SK-N-SH (cell line): ENCODE measurements at regions not wholly inside any gene's neighbourhood (a gene's known extent, or its start where the extent isn't known, plus 50 kb on each side); places are given as distances from the start of the nearest gene placed in this dataset.

Experiments used
- CTCF ChIA-PET: fragments of 300-600, 350-600 bp; formaldehyde crosslinking; extraction: SDS; loops from one replicate; lab custom pipeline; 2021; lab: Yijun Ruan, JAX
- POLR2A ChIA-PET: fragments of 350-600 bp; sonication (Branson Sonifier 250); formaldehyde crosslinking; extraction: SDS; loops from one replicate; lab custom pipeline; 2020; ENCODE audit warnings: antibody characterized with exemption, inconsistent platforms; lab: Yijun Ruan, JAX
- DNase-seq: peaks from one replicate; pipeline ENCODE4 v3.0.0; 2012
- H2AFZ ChIP-seq: fragments of 200-600 bp; sonication (generic); 2 replicates; pipeline ENCODE4 v1.8.1; 2016; ENCODE audit warnings: antibody characterized with exemption, mild to moderate bottlenecking, low read depth
- H3F3A ChIP-seq: fragments of 200-600 bp; sonication (generic); replicated peaks from 2 replicates; pipeline ENCODE3; 2016; ENCODE audit warnings: antibody characterized with exemption, mild to moderate bottlenecking; ENCODE audit not compliant: insufficient read depth
- H3K27ac ChIP-seq, 2 experiments: fragments of 200-500 bp in 1 of 2; fragments of 200-600 bp in 1 of 2; sonication (Bioruptor generic) in 1 of 2; sonication (generic), shearing (Covaris generic) in 1 of 2; 2 replicates each; pipeline versions ENCODE4 v1.5.1 to v1.6.1; 2014 to 2016; ENCODE audit warnings: low read depth in 2 of 2, inconsistent platforms in 1 of 2, low read length in 1 of 2, mild to moderate bottlenecking in 1 of 2, mixed read lengths in 1 of 2
- H3K27me3 ChIP-seq: fragments of 200-600 bp; sonication (generic), shearing (Covaris generic); 2 replicates; pipeline ENCODE4 v1.6.1; 2016; ENCODE audit warnings: mixed run types; ENCODE audit not compliant: insufficient read depth
- H3K36me3 ChIP-seq, 2 experiments: fragments of 200-500 bp in 1 of 2; fragments of 200-600 bp in 1 of 2; sonication (Bioruptor generic) in 1 of 2; sonication (generic) in 1 of 2; replicated peaks in 1 of 2; 2 replicates each; pipeline versions ENCODE3 to v1.5.1; 2014 to 2016; ENCODE audit warnings: low read length in 1 of 2, mild to moderate bottlenecking in 1 of 2; ENCODE audit not compliant: insufficient read depth in 2 of 2, control insufficient read depth in 1 of 2
- H3K4me1 ChIP-seq, 2 experiments: fragments of 200-500 bp in 1 of 2; fragments of 200-600 bp in 1 of 2; sonication (Bioruptor generic) in 1 of 2; sonication (generic), shearing (Covaris generic) in 1 of 2; 2 replicates each; pipeline versions ENCODE4 v1.5.1 to v1.6.1; 2014 to 2016; ENCODE audit warnings: low read depth in 1 of 2, low read length in 1 of 2, mixed run types in 1 of 2; ENCODE audit not compliant: insufficient read depth in 2 of 2, control insufficient read depth in 1 of 2
- H3K4me2 ChIP-seq: fragments of 200-600 bp; sonication (generic), shearing (Covaris generic); 2 replicates; pipeline ENCODE4 v1.6.1; 2017; ENCODE audit warnings: mixed run types
- H3K4me3 ChIP-seq, 2 experiments: fragments of 200-500 bp in 1 of 2; fragments of 200-600 bp in 1 of 2; sonication (Bioruptor generic) in 1 of 2; sonication (generic), shearing (Covaris generic) in 1 of 2; 2 replicates each; pipeline versions ENCODE4 v1.5.1 to v1.8.1; 2014 to 2016; ENCODE audit warnings: low read depth in 2 of 2, inconsistent platforms in 1 of 2, low read length in 1 of 2, mild to moderate bottlenecking in 1 of 2, mixed read lengths in 1 of 2, moderate library complexity in 1 of 2
- H3K79me2 ChIP-seq: fragments of 200-600 bp; sonication (generic); 2 replicates; pipeline ENCODE4 v1.8.1; 2017; ENCODE audit warnings: mild to moderate bottlenecking; ENCODE audit not compliant: insufficient read depth
- H3K9ac ChIP-seq: fragments of 200-600 bp; sonication (generic); 2 replicates; pipeline ENCODE4 v1.6.1; 2017; ENCODE audit warnings: mixed run types
- H3K9me2 ChIP-seq: fragments of 200-600 bp; sonication (generic); 2 replicates; pipeline ENCODE4 v1.6.1; 2017; ENCODE audit warnings: mixed run types
- H3K9me3 ChIP-seq: fragments of 200-600 bp; sonication (generic); 2 replicates; pipeline ENCODE4 v1.6.1; 2017; ENCODE audit warnings: mixed run types, mild to moderate bottlenecking, moderate library complexity
- H4K20me1 ChIP-seq: fragments of 200-600 bp; sonication (generic); 2 replicates; pipeline ENCODE4 v1.6.1; 2017; ENCODE audit warnings: mild to moderate bottlenecking, mixed run types; ENCODE audit not compliant: insufficient read depth
- CHD2 ChIP-seq: fragments of 150-350 bp; IDR thresholded peaks from 2 replicates; pipeline ENCODE4 v1.6.1; 2018; ENCODE audit warnings: low read length; ENCODE audit not compliant: partially characterized antibody
- FOXJ3 ChIP-seq: sonication (generic); formaldehyde crosslinking; IDR thresholded peaks from 2 replicates; pipeline ENCODE4 v1.5.1; 2020; ENCODE audit warnings: mild to moderate bottlenecking, missing genetic modification reagents
- IRF3 ChIP-seq: fragments of 150-350 bp; IDR thresholded peaks from 2 replicates; pipeline ENCODE4 v1.6.1; 2016; ENCODE audit warnings: mild to moderate bottlenecking, low read depth, low read length
- MAX ChIP-seq: IDR thresholded peaks from 2 replicates; pipeline ENCODE4 v1.4.0; 2012; ENCODE audit warnings: low read depth
- PBX3 ChIP-seq: IDR thresholded peaks from 2 replicates; pipeline ENCODE4; 2012
- POLR2AphosphoS5 ChIP-seq: IDR thresholded peaks from 2 replicates; pipeline ENCODE4 v1.6.1; 2012; ENCODE audit warnings: low read depth, low read length
- RAD21 ChIP-seq: IDR thresholded peaks from 2 replicates; pipeline ENCODE4 v1.6.1; 2012; ENCODE audit warnings: mild to moderate bottlenecking, low read length
- RCOR1 ChIP-seq: fragments of 150-350 bp; IDR thresholded peaks from 2 replicates; pipeline ENCODE4 v1.6.1; 2017; ENCODE audit warnings: antibody characterized with exemption, low read length
- SIN3A ChIP-seq: IDR thresholded peaks from 2 replicates; pipeline ENCODE4 v1.6.1; 2012; ENCODE audit warnings: low read depth, mild to moderate bottlenecking, low read length, moderate library complexity, borderline replicate concordance
- ZBTB33 ChIP-seq: IDR thresholded peaks from 2 replicates; pipeline ENCODE4 v1.4.0; 2012; ENCODE audit warnings: low read depth, borderline replicate concordance
- WGBS: methylation state at CpG from one replicate; pipeline ENCODE4 v1.1.6; 2017; ENCODE audit warnings: low lambda C conversion rate; 5-methylcytosine and 5-hydroxymethylcytosine counted together

GRCh38 chr18:75805265-75805664 lies 377.8 kb upstream of the SMIM21 start:
- 37% methylated on average over 3 of the region's 3 CpGs for WGBS
- DNase-seq = no peak
- Histone ChIP-seq H3K27ac (no peak overlapping the region), H3K9ac (no peak overlapping the region), H3K4me3 (no peak overlapping the region), H2AFZ (no peak overlapping the region), H3K36me3 (no peaks in the 10 kb centered on the region), H3K79me2 (no peaks in the 10 kb centered on the region), H3K27me3 (no peaks in the 10 kb centered on the region), H3K9me3 (no peaks in the 10 kb centered on the region), H3F3A (no peaks in the 10 kb centered on the region), H3K4me1 (no peaks in the 10 kb centered on the region; a peak in 1 of 4 replicates), H3K9me2 (no peaks in the 10 kb centered on the region), H3K4me2 (no peak overlapping the region), H4K20me1 (no peaks in the 10 kb centered on the region)
- CTCF ChIA-PET = no interaction called here
- TF ChIP-seq RCOR1 = no peak
- no peak for TF ChIP-seq ZBTB33
- TF ChIP-seq FOXJ3 (CRISPR knock-in tag) = no peak
- no peak for TF ChIP-seq IRF3
- no peak for TF ChIP-seq SIN3A
- TF ChIP-seq MAX = no peak
- no peak for TF ChIP-seq RAD21
- no peak for TF ChIP-seq PBX3
- TF ChIP-seq POLR2AphosphoS5 = no peak
- POLR2A ChIA-PET = no interaction called here

GRCh38 chr18:75802681-75803080 lies 375.2 kb upstream of the SMIM21 start:
- TF ChIP-seq CHD2 = no peak

More at GRCh38 chr18:75802681-75803080, 375.2 kb upstream of the SMIM21 start:
- Histone ChIP-seq H3K9ac (no peak overlapping the region), H2AFZ (no peak overlapping the region), H3K9me2 (no peaks in the 10 kb centered on the region), H4K20me1 (no peaks in the 10 kb centered on the region), H3K27ac (no peak overlapping the region), H3K27me3 (no peaks in the 10 kb centered on the region), H3F3A (no peaks in the 10 kb centered on the region), H3K4me3 (no peak overlapping the region), H3K4me1 (no peaks in the 10 kb centered on the region; a peak in 1 of 4 replicates), H3K36me3 (no peaks in the 10 kb centered on the region), H3K79me2 (no peaks in the 10 kb centered on the region), H3K9me3 (no peaks in the 10 kb centered on the region), H3K4me2 (no peak overlapping the region)
- WGBS = 44% methylated on average over 5 of the region's 5 CpGs
- CTCF ChIA-PET = interaction anchor here (1.2 to 1.3 kb wide), 2 partner anchors 13 to 19 kb away, joined by 4 read pairs; no protein-coding TSS in a partner anchor
- POLR2A ChIA-PET = no interaction called here
- no peak for DNase-seq
